RWPE2 (cell line): ENCODE measurements at regions not wholly inside any gene's neighbourhood (a gene's known extent, or its start where the extent isn't known, plus 50 kb on each side); places are given as distances from the start of the nearest gene placed in this dataset.

Source experiments
- ATAC-seq: fragments of 200-7000 bp; cut with Tn5 transposase; 3 replicates; pipeline ENCODE4 v1.9.1; 2021; ENCODE audit warnings: low read depth
- DNase-seq: peaks from one replicate; pipeline ENCODE4 v3.0.0-alpha.2; 2020; ENCODE audit warnings: low spot score
- H3K27ac ChIP-seq: fragments of 450-650 bp; 2 replicates; pipeline ENCODE4 v1.5.1; 2017; ENCODE audit warnings: mild to moderate bottlenecking; ENCODE audit not compliant: poor library complexity, severe bottlenecking
- H3K27me3 ChIP-seq: fragments of 250-450 bp; sonication (Bioruptor Pico); 2 replicates; pipeline ENCODE4 v1.5.1; 2021; ENCODE audit warnings: mild to moderate bottlenecking, moderate library complexity; ENCODE audit not compliant: insufficient read depth, poor library complexity, severe bottlenecking
- H3K36me3 ChIP-seq: fragments of 250-450 bp; sonication (Bioruptor Pico); 2 replicates; pipeline ENCODE4 v1.5.1; 2020; ENCODE audit warnings: low read depth, mild to moderate bottlenecking, moderate library complexity
- H3K4me1 ChIP-seq: fragments of 250-450 bp; sonication (Bioruptor Pico); 2 replicates; pipeline ENCODE4 v1.5.1; 2021; ENCODE audit warnings: mild to moderate bottlenecking, moderate library complexity; ENCODE audit not compliant: insufficient read depth, poor library complexity, severe bottlenecking
- H3K4me3 ChIP-seq: fragments of 250-450 bp; sonication (Bioruptor Pico); 2 replicates; pipeline ENCODE4 v1.5.1; 2021; ENCODE audit warnings: mild to moderate bottlenecking, moderate library complexity; ENCODE audit not compliant: severe bottlenecking
- H3K9me3 ChIP-seq: fragments of 250-450 bp; sonication (Bioruptor Pico); 2 replicates; pipeline ENCODE4 v1.5.1; 2021; ENCODE audit warnings: mild to moderate bottlenecking, moderate library complexity; ENCODE audit not compliant: severe bottlenecking
- TF ChIP-seq, protein P1 (sequence below): fragments of 450-650 bp; IDR thresholded peaks from one replicate; pipeline ENCODE4 v1.5.1; 2017; ENCODE audit warnings: mild to moderate bottlenecking, moderate library complexity; ENCODE audit not compliant: poor library complexity, severe bottlenecking

DNA sequence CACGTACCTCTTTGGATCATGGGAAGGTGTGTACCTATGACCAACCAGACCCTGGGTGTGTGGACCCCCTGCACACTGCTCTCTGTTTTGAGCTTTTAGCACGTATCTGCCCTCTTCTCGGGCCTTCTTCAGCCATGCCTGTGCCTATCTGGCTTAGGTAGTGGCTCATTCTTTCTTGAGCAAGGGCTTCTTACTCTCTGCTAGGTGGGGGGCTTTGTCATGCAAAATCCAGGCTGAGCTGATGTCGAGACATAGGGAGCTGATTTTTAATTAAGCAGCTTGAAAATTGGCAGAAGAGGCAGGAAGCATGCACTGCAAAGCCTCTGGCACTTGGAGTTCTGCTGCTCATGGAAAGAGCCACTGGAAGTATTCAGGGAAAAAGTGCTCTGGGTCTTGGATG is 181.6 kb upstream of the IRX6 start:
- H3K4me1 ChIP-seq = no peaks in the 10 kb centered on the region
- ATAC-seq (no peak), DNase-seq (no peak)
- no peaks in the 10 kb centered on the region for H3K36me3 ChIP-seq
- TF ChIP-seq, protein P1, sequence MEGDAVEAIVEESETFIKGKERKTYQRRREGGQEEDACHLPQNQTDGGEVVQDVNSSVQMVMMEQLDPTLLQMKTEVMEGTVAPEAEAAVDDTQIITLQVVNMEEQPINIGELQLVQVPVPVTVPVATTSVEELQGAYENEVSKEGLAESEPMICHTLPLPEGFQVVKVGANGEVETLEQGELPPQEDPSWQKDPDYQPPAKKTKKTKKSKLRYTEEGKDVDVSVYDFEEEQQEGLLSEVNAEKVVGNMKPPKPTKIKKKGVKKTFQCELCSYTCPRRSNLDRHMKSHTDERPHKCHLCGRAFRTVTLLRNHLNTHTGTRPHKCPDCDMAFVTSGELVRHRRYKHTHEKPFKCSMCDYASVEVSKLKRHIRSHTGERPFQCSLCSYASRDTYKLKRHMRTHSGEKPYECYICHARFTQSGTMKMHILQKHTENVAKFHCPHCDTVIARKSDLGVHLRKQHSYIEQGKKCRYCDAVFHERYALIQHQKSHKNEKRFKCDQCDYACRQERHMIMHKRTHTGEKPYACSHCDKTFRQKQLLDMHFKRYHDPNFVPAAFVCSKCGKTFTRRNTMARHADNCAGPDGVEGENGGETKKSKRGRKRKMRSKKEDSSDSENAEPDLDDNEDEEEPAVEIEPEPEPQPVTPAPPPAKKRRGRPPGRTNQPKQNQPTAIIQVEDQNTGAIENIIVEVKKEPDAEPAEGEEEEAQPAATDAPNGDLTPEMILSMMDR = no peak
- no peak overlapping the region for H3K4me3 ChIP-seq
- H3K27me3 ChIP-seq = no peaks in the 10 kb centered on the region
- no peaks in the 10 kb centered on the region for H3K9me3 ChIP-seq
- no peak overlapping the region for H3K27ac ChIP-seq

DNA sequence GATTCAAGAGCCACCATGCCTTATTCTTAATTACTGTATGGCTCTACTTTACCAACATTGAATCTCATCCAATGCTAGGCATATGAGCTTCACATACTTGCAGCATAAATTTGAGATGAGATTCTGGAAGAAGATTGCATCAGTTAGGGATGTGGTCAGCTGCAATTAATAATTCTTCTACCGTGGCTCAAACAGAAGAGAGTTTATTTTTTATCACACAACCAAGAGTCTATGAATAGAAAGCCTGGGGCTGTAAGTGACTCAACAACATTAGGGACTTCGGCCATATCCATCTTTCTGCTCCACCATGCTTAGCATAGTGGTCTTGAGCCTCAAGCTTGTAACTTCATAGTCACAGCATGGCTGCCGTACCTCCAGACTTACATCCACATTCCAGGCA is 179.4 kb upstream of the IRX6 start:
- Histone ChIP-seq H3K27ac (no peak overlapping the region), H3K4me1 (no peaks in the 10 kb centered on the region), H3K9me3 (no peaks in the 10 kb centered on the region), H3K27me3 (no peaks in the 10 kb centered on the region), H3K36me3 (no peaks in the 10 kb centered on the region), H3K4me3 (no peak overlapping the region)
- ATAC-seq = no peak
- no peak for DNase-seq
- TF ChIP-seq, protein P1 = no peak

DNA sequence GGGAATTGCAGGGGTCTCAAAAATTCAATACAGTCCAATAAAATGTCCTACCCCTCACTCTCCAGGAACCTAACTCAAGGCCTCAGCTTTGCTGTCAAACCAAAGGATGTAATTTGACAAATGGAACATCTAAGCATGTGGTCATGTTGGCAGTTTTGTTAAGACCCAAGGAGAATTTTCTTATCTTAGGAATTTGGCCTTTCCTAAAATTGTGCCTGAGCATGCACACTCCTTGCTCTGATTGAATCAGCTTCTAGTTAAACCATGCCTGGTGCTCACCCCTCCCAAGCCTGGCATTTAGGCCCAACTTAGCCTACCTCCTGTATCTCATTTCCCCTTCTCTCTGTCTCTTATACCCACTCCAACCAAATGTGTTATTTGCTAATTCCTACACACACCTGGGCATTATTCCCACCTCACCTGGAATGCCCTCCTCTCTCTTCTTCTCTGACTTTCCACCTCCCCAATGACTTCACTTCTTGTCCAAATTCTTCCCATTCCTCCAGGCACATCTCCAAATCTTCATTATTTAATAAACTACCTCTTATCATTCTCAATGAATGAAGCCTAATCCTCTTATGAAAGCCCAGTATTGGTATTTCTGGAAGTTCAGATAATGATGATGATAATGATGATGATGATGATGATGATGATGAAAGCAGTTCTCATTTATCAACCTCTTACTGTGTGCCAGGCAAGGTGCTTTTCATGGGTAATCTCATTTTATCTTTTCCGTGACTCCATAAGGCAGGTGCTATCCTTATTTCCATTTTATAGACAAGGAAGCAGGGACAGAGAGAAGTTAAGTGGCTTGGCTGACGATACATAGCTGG is 178.0 kb upstream of the IRX6 start:
- H3K27me3 ChIP-seq = no peaks in the 10 kb centered on the region
- no peak for ATAC-seq
- no peak for DNase-seq
- H3K27ac ChIP-seq = no peak overlapping the region
- TF ChIP-seq, protein P1 = no peak
- no peaks in the 10 kb centered on the region for H3K4me1 ChIP-seq
- H3K9me3 ChIP-seq = no peaks in the 10 kb centered on the region
- no peak overlapping the region for H3K4me3 ChIP-seq
- H3K36me3 ChIP-seq = no peaks in the 10 kb centered on the region

DNA sequence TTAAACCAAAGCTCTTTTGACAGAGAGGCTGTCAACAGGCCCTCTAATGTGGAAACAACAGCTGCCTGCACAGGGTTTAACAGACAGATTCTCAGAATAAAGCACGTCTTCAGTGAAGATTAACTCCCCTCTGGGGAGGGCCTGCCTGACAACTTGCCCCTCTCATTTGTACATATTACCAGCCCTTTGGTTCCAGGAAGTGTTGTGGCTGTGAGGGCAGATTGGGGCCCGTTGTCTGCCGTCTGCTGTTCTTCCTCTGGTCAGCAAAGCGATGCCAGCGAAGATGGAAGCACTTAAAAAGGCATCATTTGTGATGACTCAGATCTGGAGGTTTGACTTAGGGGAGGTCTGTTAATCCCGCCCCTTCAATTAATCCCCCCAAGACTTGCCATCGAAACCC is 177.0 kb upstream of the IRX6 start:
- no peak overlapping the region for H3K27ac ChIP-seq
- H3K9me3 ChIP-seq = no peaks in the 10 kb centered on the region
- TF ChIP-seq, protein P1 = no peak
- no peak for ATAC-seq
- peaks cover 3% of the 10 kb centered on the region for H3K27me3 ChIP-seq
- no peak for DNase-seq
- no peak overlapping the region for H3K4me3 ChIP-seq
- no peaks in the 10 kb centered on the region for H3K4me1 ChIP-seq
- no peaks in the 10 kb centered on the region for H3K36me3 ChIP-seq

DNA sequence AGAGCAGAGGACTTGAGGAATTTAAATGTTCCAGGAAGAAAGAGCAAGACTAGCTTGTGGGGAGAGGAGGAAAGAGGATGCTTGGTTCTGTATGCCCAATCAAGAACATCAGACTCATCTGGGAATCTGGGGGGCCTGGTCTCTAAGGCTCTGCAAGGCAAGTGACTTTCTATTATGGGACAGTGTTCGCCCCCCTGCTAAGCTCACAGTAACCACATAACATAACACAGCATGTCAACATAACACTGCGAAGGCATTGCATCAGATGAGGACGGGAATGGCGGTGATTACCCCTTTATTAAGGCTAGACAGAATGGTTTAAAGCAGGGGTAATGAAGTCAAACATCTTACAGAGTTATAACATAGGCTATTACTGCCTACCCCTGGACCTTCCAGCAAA is 176.6 kb upstream of the IRX6 start:
- no peak overlapping the region for H3K27ac ChIP-seq
- H3K27me3 ChIP-seq = peaks cover 3% of the 10 kb centered on the region
- H3K9me3 ChIP-seq = no peaks in the 10 kb centered on the region
- TF ChIP-seq, protein P1 = no peak
- H3K4me1 ChIP-seq = no peaks in the 10 kb centered on the region
- DNase-seq (no peak), ATAC-seq (no peak)
- H3K36me3 ChIP-seq = no peaks in the 10 kb centered on the region
- no peak overlapping the region for H3K4me3 ChIP-seq
